IMR-90 (cell line): ENCODE measurements at regions not wholly inside any gene's neighbourhood (a gene's known extent, or its start where the extent isn't known, plus 50 kb on each side); places are given as distances from the start of the nearest gene placed in this dataset.

Source experiments
- ATAC-seq: fragments of 200-7000 bp; cut with Tn5 transposase; 2 replicates; pipeline ENCODE4 v1.9.1; 2020; ENCODE audit warnings: low read depth, mild to moderate bottlenecking, moderate library complexity
- BruUV-seq: library from RNA; stranded (reverse); fragments of 400-500 nt; replicated peaks from 2 replicates; lab custom pipeline; 2021; lab: Mats Ljungman, UMichigan
- CTCF ChIA-PET: fragments of 300-600 bp; formaldehyde crosslinking; extraction: SDS; loops from one replicate; lab custom pipeline; 2021; ENCODE audit warnings: antibody characterized with exemption; lab: Yijun Ruan, JAX
- POLR2A ChIA-PET: fragments of 300-600 bp; sonication (Branson Sonifier 250); formaldehyde crosslinking; loops from one replicate; lab custom pipeline; 2022; ENCODE audit warnings: antibody characterized with exemption; ENCODE audit not compliant: unreplicated experiment; lab: Charles Lee
- DNase-seq: peaks from one replicate; pipeline ENCODE4 v3.0.0; 2013
- H2AFZ ChIP-seq: replicated peaks from 2 replicates; pipeline ENCODE3; 2013; ENCODE audit warnings: low read length, mild to moderate bottlenecking; ENCODE audit not compliant: poor library complexity
- H2AK5ac ChIP-seq: 2 replicates; pipeline ENCODE4 v1.6.1; 2013; ENCODE audit warnings: low read depth, low read length, inconsistent platforms
- H2AK9ac ChIP-seq: replicated peaks from 2 replicates; pipeline ENCODE3; 2013; ENCODE audit warnings: mild to moderate bottlenecking, low read depth, low read length, moderate library complexity; ENCODE audit not compliant: poor library complexity
- H2BK120ac ChIP-seq: 2 replicates; pipeline ENCODE4 v1.6.1; 2013; ENCODE audit warnings: low read depth, low read length, inconsistent platforms
- H2BK15ac ChIP-seq: 3 replicates; pipeline ENCODE4 v1.6.1; 2013; ENCODE audit warnings: low read depth, low read length, inconsistent platforms
- H2BK20ac ChIP-seq: 2 replicates; pipeline ENCODE4 v1.6.1; 2013; ENCODE audit warnings: low read depth, mild to moderate bottlenecking, inconsistent platforms, low read length, moderate library complexity
- H2BK5ac ChIP-seq: 2 replicates; pipeline ENCODE4 v1.6.1; 2013; ENCODE audit warnings: mild to moderate bottlenecking, low read depth, low read length, inconsistent platforms; ENCODE audit not compliant: poor library complexity, severe bottlenecking
- H3K14ac ChIP-seq: replicated peaks from 2 replicates; pipeline ENCODE4 v1.6.1; 2013; ENCODE audit warnings: low read depth, low read length, inconsistent platforms
- H3K18ac ChIP-seq: 2 replicates; pipeline ENCODE4 v1.6.1; 2013; ENCODE audit warnings: low read depth, low read length, control low read depth
- H3K23ac ChIP-seq: 2 replicates; pipeline ENCODE4 v1.6.1; 2013; ENCODE audit warnings: low read depth, low read length, inconsistent platforms
- H3K27ac ChIP-seq: 2 replicates; pipeline ENCODE4 v1.5.1; 2013; ENCODE audit warnings: mild to moderate bottlenecking, control low read depth, low read length; ENCODE audit not compliant: insufficient read depth
- H3K27me3 ChIP-seq: 2 replicates; pipeline ENCODE4 v1.6.1; 2013; ENCODE audit warnings: low read length; ENCODE audit not compliant: control insufficient read depth, insufficient read depth
- H3K36me3 ChIP-seq: 2 replicates; pipeline ENCODE4 v1.6.1; 2013; ENCODE audit warnings: low read length, mixed read lengths; ENCODE audit not compliant: control insufficient read depth, insufficient read depth
- H3K4ac ChIP-seq: 2 replicates; pipeline ENCODE4 v1.6.1; 2013; ENCODE audit warnings: low read depth, low read length, inconsistent platforms
- H3K4me1 ChIP-seq: 2 replicates; pipeline ENCODE4 v1.6.1; 2013; ENCODE audit warnings: low read length, mixed read lengths; ENCODE audit not compliant: control insufficient read depth, insufficient read depth
- H3K4me2 ChIP-seq: 2 replicates; pipeline ENCODE4 v1.6.1; 2013; ENCODE audit warnings: low read depth, mild to moderate bottlenecking, control low read depth, low read length, moderate library complexity
- H3K4me3 ChIP-seq: 2 replicates; pipeline ENCODE4 v1.5.1; 2013; ENCODE audit warnings: low read depth, mild to moderate bottlenecking, control low read depth, low read length, moderate library complexity; ENCODE audit not compliant: insufficient read depth
- H3K56ac ChIP-seq: 2 replicates; pipeline ENCODE4 v1.6.1; 2013; ENCODE audit warnings: low read length, inconsistent platforms; ENCODE audit not compliant: insufficient read depth; ENCODE audit errors: extremely low read depth
- H3K79me1 ChIP-seq, 2 experiments: 2 replicates each; pipeline ENCODE4 v1.6.1; 2013; ENCODE audit warnings: low read length in 2 of 2, inconsistent platforms in 1 of 2, low read depth in 1 of 2
- H3K9ac ChIP-seq: 2 replicates; pipeline ENCODE4 v1.6.1; 2013; ENCODE audit warnings: low read depth, low read length, control low read depth
- H3K9me1 ChIP-seq: 2 replicates; pipeline ENCODE4 v1.6.1; 2013; ENCODE audit warnings: low read length, inconsistent platforms; ENCODE audit not compliant: insufficient read depth
- H3K9me3 ChIP-seq: 2 replicates; pipeline ENCODE4 v1.6.1; 2013; ENCODE audit warnings: low read length; ENCODE audit not compliant: control insufficient read depth, insufficient read depth
- H4K20me1 ChIP-seq: 2 replicates; pipeline ENCODE4 v1.6.1; 2013; ENCODE audit warnings: low read length, inconsistent platforms; ENCODE audit not compliant: insufficient read depth
- H4K5ac ChIP-seq: 2 replicates; pipeline ENCODE4 v1.6.1; 2013; ENCODE audit warnings: mild to moderate bottlenecking, low read depth, low read length, control low read depth
- H4K8ac ChIP-seq, 2 experiments: 2 replicates each; pipeline ENCODE4 v1.6.1; 2013; ENCODE audit warnings: low read depth in 2 of 2, low read length in 2 of 2, control low read depth in 1 of 2, inconsistent platforms in 1 of 2
- H4K91ac ChIP-seq: 2 replicates; pipeline ENCODE4 v1.6.1; 2013; ENCODE audit warnings: low read depth, low read length, inconsistent platforms; ENCODE audit not compliant: insufficient read depth
- BHLHE40 ChIP-seq: fragments of 150-350 bp; IDR thresholded peaks from 2 replicates; pipeline ENCODE4 v1.6.1; 2016; ENCODE audit warnings: mild to moderate bottlenecking, low read depth, low read length
- ELK1 ChIP-seq: fragments of 150-350 bp; IDR thresholded peaks from 2 replicates; pipeline ENCODE4 v1.6.1; 2016; ENCODE audit warnings: low read depth, mild to moderate bottlenecking, low read length, moderate library complexity, borderline replicate concordance
- MAZ ChIP-seq: IDR thresholded peaks from 2 replicates; pipeline ENCODE4 v1.6.1; 2012; ENCODE audit warnings: low read depth, mild to moderate bottlenecking, low read length, improper control_type of control experiment, moderate library complexity, borderline replicate concordance
- MXI1 ChIP-seq: IDR thresholded peaks from 2 replicates; pipeline ENCODE4 v1.6.1; 2012; ENCODE audit warnings: low read depth, mild to moderate bottlenecking, low read length, moderate library complexity, borderline replicate concordance
- NFE2L2 ChIP-seq: fragments of 150-350 bp; IDR thresholded peaks from 2 replicates; pipeline ENCODE4 v1.6.1; 2016; ENCODE audit warnings: low read depth, mild to moderate bottlenecking, low read length
- RAD21 ChIP-seq: IDR thresholded peaks from 2 replicates; pipeline ENCODE4 v1.6.1; 2012; ENCODE audit warnings: low read length, improper control_type of control experiment
- RFX5 ChIP-seq: IDR thresholded peaks from 2 replicates; pipeline ENCODE4 v1.8.0; 2012; ENCODE audit warnings: low read depth, mild to moderate bottlenecking, low read length, moderate library complexity
- USF2 ChIP-seq: fragments of 150-350 bp; IDR thresholded peaks from 2 replicates; pipeline ENCODE4 v1.6.1; 2017; ENCODE audit warnings: mild to moderate bottlenecking, antibody characterized with exemption, low read length, low read depth
- WGBS, 2 experiments: methylation state at CpG; one replicate each; pipeline versions ENCODE4 v1.1.5 to v1.1.7; 2013; ENCODE audit warnings: missing lambda C conversion rate in 2 of 2; ENCODE audit not compliant: insufficient read length in 1 of 2; ENCODE audit errors: extremely low coverage in 2 of 2; 5-methylcytosine and 5-hydroxymethylcytosine counted together
- dilution Hi-C: fragments of 300-500 bp; cut with HindIII; formaldehyde crosslinking; loops from one replicate; pipeline ENCODE4 v1.14.3; 2018; ENCODE audit warnings: low sequenced_read_pairs; ENCODE audit not compliant: unreplicated experiment
- in situ Hi-C: fragments of 300-500 bp; cut with MboI; formaldehyde crosslinking; loops from 3 replicates; pipeline ENCODE4 v1.14.3; 2019; ENCODE audit warnings: low sequenced_read_pairs, inconsistent platforms, mixed read lengths
- intact Hi-C: fragments of 100-400 bp; cut with micrococcal nuclease; formaldehyde crosslinking; loops from 2 replicates; pipeline ENCODE4 v1.10.0; 2022

- dilution Hi-C loops (no loop called here), intact Hi-C loops (no loop called here), in situ Hi-C loops (no loop called here)
- POLR2A ChIA-PET = no interaction called here
- H2AK9ac ChIP-seq = no peak overlapping the region
- no peaks in the 10 kb centered on the region for H3K36me3 ChIP-seq
- H3K4me1 ChIP-seq = no peaks in the 10 kb centered on the region
- no peak overlapping the region for H4K5ac ChIP-seq
- no peak overlapping the region for H2BK15ac ChIP-seq
- H3K4me3 ChIP-seq = no peak overlapping the region
- no peak for DNase-seq
- H3K27ac ChIP-seq = no peak overlapping the region
- H3K27me3 ChIP-seq = no peaks in the 10 kb centered on the region
- TF ChIP-seq RAD21 = no peak
- TF ChIP-seq USF2 = no peak
- TF ChIP-seq ELK1 = no peak
- TF ChIP-seq MXI1 = no peak
- no peak for TF ChIP-seq NFE2L2
- TF ChIP-seq RFX5 = no peak
- no peak for TF ChIP-seq MAZ
- TF ChIP-seq BHLHE40 = no peak
- no peak overlapping the region for H4K91ac ChIP-seq
- no peak overlapping the region for H3K23ac ChIP-seq
- CTCF ChIA-PET = interaction anchor here (0.7 kb wide), 1 partner anchor 192 kb away, joined by 3 read pairs; no protein-coding TSS in a partner anchor
- no CpG with 5 or more reads among the region's 2 CpGs for WGBS, 2 experiments
- no peaks in the 10 kb centered on the region for H4K20me1 ChIP-seq
- no peaks in the 10 kb centered on the region for H3K9me1 ChIP-seq
- H3K14ac ChIP-seq = no peak overlapping the region
- H3K4me2 ChIP-seq = no peak overlapping the region
- no peak overlapping the region for H2BK5ac ChIP-seq
- H2AK5ac ChIP-seq = no peak overlapping the region
- H3K4ac ChIP-seq = no peak overlapping the region
- H2AFZ ChIP-seq = no peak overlapping the region
- no peaks in the 10 kb centered on the region for H3K79me1 ChIP-seq
- no peak overlapping the region for H4K8ac ChIP-seq
- no peak overlapping the region for H2BK20ac ChIP-seq
- no peak overlapping the region for H3K9ac ChIP-seq
- no peaks in the 10 kb centered on the region for H3K9me3 ChIP-seq
- H3K18ac ChIP-seq = no peak overlapping the region
- ATAC-seq = no peak
- H3K56ac ChIP-seq = no peak overlapping the region
- no TSS peak for BruUV-seq
- H2BK120ac ChIP-seq = no peak overlapping the region
Observed at GRCh38 chr6:93087606-93088005, 331.8 kb downstream of the EPHA7 start.
